Ascending aorta (tissue), 2 donors: ENCODE measurements at regions not wholly inside any gene's neighbourhood (a gene's known extent, or its start where the extent isn't known, plus 50 kb on each side); places are given as distances from the start of the nearest gene placed in this dataset.

Experiments used
- DNase-seq, 2 donors: peaks; one replicate each; pipeline ENCODE4 v3.0.0-alpha.2; 2019; ENCODE audit warnings: low spot score in 2 of 2
- H3K27ac ChIP-seq, 2 donors: fragments of 200-600 bp; sonication (generic); one replicate each; pipeline ENCODE4 v1.5.1; 2016 to 2017; ENCODE audit warnings: mild to moderate bottlenecking in 1 of 2
- H3K27me3 ChIP-seq: fragments of 200-600 bp; sonication (generic); one replicate; pipeline ENCODE4 v1.5.1; 2017
- H3K36me3 ChIP-seq, 2 donors: fragments of 200-600 bp; sonication (generic); one replicate each; pipeline ENCODE4 v1.5.1; 2016
- H3K4me1 ChIP-seq, 2 donors: fragments of 200-600 bp; sonication (generic); one replicate each; pipeline ENCODE4 v1.5.1; 2016 to 2017; ENCODE audit warnings: mild to moderate bottlenecking in 1 of 2
- H3K4me3 ChIP-seq, 2 donors: fragments of 200-600 bp; sonication (generic); one replicate each; pipeline ENCODE4 v1.5.1; 2016 to 2017; ENCODE audit warnings: mild to moderate bottlenecking in 1 of 2
- H3K9me3 ChIP-seq, 2 donors: fragments of 200-600 bp; sonication (generic); one replicate each; pipeline ENCODE4 v1.5.1; 2016
- intact Hi-C: fragments of 100-400 bp; cut with DNase I; formaldehyde crosslinking; loops from one replicate; pipeline ENCODE4 v1.15.1; 2023
- TF ChIP-seq, protein P1 (sequence below), 3 experiments: fragments of 200-600 bp in 2 of 3; fragments of 450-650 bp in 1 of 3; sonication (generic) in 2 of 3; IDR thresholded peaks; one replicate each; pipeline ENCODE4 v1.5.1; 2016 to 2019; ENCODE audit warnings: antibody characterized with exemption in 3 of 3, mild to moderate bottlenecking in 1 of 3, moderate library complexity in 1 of 3

DNA sequence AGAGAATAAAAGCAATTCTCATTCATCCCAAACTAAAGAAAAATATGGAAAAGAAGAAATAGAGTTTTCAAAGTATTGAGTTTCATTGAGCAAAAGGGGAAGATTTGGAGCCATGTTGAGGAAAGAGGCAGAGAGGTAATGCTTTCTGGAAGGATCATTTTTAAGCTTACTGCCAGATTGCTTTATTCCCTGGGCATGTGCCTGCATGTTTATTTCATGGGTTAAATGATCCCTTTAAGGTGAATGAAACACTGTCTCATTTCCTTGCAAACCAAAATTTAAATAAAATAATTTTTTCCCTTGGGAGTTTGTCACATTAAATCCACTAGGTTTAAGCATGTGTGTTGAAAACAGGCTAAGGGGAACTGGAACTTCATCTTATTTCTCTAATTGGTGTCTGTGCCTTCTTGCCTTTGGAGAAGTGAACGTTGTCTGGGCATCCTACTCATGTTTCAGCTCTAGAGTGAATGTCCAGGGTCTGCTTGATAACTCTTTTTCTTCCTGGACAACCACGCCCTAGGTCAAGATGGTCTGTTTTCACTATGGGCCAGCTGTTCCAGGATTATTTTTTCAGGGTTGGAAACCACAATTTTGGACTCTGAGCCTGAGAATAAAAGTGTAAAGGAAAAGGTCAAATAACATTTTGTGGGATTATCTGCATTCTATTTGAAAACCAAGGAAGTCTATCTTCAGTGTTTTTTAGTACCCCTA lies 114.1 kb upstream of the ELL2 start:
- no peak overlapping the region for H3K27ac ChIP-seq
- no peaks in the 10 kb centered on the region for H3K27me3 ChIP-seq
- DNase-seq, result no peak
- no peaks in the 10 kb centered on the region for H3K4me1 ChIP-seq
- H3K9me3 ChIP-seq, result no peaks in the 10 kb centered on the region
- intact Hi-C loops, result no loop called here
- H3K4me3 ChIP-seq, result no peak overlapping the region
- TF ChIP-seq, protein P1, sequence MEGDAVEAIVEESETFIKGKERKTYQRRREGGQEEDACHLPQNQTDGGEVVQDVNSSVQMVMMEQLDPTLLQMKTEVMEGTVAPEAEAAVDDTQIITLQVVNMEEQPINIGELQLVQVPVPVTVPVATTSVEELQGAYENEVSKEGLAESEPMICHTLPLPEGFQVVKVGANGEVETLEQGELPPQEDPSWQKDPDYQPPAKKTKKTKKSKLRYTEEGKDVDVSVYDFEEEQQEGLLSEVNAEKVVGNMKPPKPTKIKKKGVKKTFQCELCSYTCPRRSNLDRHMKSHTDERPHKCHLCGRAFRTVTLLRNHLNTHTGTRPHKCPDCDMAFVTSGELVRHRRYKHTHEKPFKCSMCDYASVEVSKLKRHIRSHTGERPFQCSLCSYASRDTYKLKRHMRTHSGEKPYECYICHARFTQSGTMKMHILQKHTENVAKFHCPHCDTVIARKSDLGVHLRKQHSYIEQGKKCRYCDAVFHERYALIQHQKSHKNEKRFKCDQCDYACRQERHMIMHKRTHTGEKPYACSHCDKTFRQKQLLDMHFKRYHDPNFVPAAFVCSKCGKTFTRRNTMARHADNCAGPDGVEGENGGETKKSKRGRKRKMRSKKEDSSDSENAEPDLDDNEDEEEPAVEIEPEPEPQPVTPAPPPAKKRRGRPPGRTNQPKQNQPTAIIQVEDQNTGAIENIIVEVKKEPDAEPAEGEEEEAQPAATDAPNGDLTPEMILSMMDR (IDR thresholded peaks at IDR 0.05), result no peak
- no peaks in the 10 kb centered on the region for H3K36me3 ChIP-seq

DNA sequence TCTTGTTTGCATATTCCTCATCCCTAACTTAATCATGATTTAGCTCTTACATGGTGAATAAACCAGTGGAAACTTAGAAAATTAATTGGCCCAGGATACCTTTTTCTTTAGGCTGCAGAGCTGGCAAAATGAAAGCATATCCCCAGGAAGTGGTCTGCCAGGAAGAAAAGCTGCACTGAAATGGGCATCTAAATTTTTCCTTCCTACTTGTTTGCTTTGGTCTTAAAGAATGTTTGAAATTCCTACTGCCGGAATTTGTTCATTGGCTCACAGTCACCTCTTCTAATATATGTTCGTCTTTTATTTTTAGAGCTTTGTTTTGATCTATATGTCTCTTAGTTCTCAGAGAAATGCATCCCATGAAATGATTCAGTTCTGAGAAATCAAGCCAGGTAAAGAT lies 113.2 kb upstream of the ELL2 start:
- Histone ChIP-seq H3K27me3 (no peaks in the 10 kb centered on the region), H3K4me1 (no peaks in the 10 kb centered on the region), H3K9me3 (no peaks in the 10 kb centered on the region), H3K27ac (no peak overlapping the region), H3K36me3 (no peaks in the 10 kb centered on the region), H3K4me3 (no peak overlapping the region)
- TF ChIP-seq, protein P1 (IDR thresholded peaks at IDR 0.05), result no peak
- no peak for DNase-seq
- intact Hi-C loops, result no loop called here

DNA sequence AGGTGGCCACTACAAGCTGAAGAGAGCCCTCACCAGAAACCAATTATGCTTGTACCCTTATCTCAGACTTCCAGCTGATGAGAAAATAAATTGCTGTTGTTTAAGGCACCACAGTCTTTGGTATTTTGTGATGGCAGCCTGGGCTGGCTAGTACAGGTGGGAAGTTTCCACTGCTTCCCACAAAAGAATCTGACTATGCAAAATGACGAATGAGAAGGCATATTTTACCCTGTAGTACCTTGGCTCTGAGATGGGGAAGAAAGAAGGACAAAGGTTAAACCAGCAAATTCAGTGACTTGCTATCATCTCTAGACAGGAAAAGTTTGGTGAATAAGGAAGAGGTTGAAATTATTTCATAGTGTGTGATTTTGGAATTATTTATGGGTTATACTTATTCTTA lies 112.8 kb upstream of the ELL2 start:
- H3K4me1 ChIP-seq, result no peaks in the 10 kb centered on the region
- H3K27me3 ChIP-seq, result no peaks in the 10 kb centered on the region
- intact Hi-C loops, result no loop called here
- DNase-seq, result no peak
- H3K9me3 ChIP-seq, result no peaks in the 10 kb centered on the region
- H3K36me3 ChIP-seq, result no peaks in the 10 kb centered on the region
- H3K4me3 ChIP-seq, result no peak overlapping the region
- H3K27ac ChIP-seq, result no peak overlapping the region
- TF ChIP-seq, protein P1 (IDR thresholded peaks at IDR 0.05), result no peak

DNA sequence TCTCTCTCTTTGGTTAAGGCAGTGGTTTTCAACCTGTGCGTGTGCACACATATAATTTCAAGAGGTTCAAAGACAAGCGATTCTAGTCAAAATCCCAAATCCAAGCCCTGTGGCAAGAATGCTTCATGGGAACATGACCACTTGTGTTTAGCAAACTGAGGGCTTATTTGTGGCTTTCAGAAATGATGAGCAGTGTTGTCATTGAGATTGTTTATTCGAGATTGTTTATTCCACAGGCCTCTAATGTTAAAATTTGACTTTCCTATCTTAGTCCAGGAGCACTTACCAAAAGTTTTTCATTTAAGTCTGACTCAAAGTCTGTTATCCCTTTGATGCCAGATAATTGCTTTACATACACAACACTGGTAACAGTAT lies 111.1 kb upstream of the ELL2 start:
- Histone ChIP-seq H3K4me1 (peaks cover 0 to 6% of the 10 kb centered on the region in 2 donors), H3K9me3 (no peaks in the 10 kb centered on the region), H3K4me3 (no peak overlapping the region), H3K27me3 (no peaks in the 10 kb centered on the region), H3K36me3 (no peaks in the 10 kb centered on the region), H3K27ac (no peak overlapping the region)
- TF ChIP-seq, protein P1 (IDR thresholded peaks at IDR 0.05), result no peak
- intact Hi-C loops, result no loop called here
- DNase-seq, result no peak

DNA sequence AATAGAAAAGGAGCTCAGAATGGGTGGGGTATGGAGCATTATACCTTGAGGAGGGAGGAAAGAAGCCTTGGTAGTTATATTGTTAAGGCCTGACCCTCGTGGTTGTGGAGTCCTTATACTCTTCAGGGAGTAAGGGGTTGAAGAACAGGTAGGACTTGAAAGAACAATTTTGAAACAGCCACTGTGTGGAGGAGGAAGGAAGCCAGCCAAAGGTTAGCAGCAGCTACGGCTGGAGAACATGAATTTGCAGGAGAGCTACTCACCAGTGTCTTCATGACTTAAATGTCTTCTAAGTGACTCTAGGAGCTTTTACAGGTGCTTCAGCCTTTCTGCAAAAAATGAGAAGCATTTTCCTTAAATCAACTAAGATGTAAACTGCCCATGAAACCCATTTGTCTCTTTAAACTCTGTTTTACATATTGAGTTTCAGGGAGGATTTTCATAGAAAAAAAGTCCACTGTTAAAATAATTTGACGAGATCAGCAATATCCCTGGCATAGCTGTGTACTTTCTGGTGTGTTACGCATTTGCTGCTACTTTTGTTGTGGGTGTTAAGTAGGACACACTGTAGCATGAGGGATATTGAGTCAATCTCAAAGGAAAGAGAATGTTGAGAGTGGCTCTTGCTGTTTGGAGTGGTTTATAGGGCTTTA lies 110.6 kb upstream of the ELL2 start:
- DNase-seq, result no peak
- no peak overlapping the region for H3K4me3 ChIP-seq
- no peaks in the 10 kb centered on the region for H3K27me3 ChIP-seq
- H3K4me1 ChIP-seq, result peaks cover 0 to 11% of the 10 kb centered on the region in 2 donors
- H3K27ac ChIP-seq, result no peak overlapping the region
- H3K36me3 ChIP-seq, result no peaks in the 10 kb centered on the region
- no peaks in the 10 kb centered on the region for H3K9me3 ChIP-seq
- intact Hi-C loops, result no loop called here
- TF ChIP-seq, protein P1 (IDR thresholded peaks at IDR 0.05), result no peak
